ENCODE measurements at regions not wholly inside any gene's neighbourhood (a gene's known extent, or its start where the extent isn't known, plus 50 kb on each side); places are given as distances from the start of the nearest gene placed in this dataset.

- DNase-seq, result no peak
These were observed 52.0 kb upstream of the ABL1 start for GRCh38 chr9:130782886-130783530.

- no peak for DNase-seq
These were observed 50.0 kb upstream of the ABL1 start for GRCh38 chr9:130785053-130785452.
